CD14-positive monocyte (primary cell): ENCODE measurements at regions not wholly inside any gene's neighbourhood (a gene's known extent, or its start where the extent isn't known, plus 50 kb on each side); places are given as distances from the start of the nearest gene placed in this dataset.

ENCODE experiments used
- DNase-seq, 3 donors: peaks; one replicate each; pipeline ENCODE4 v3.0.0-alpha.2; 2011 to 2022
- H2AFZ ChIP-seq: 2 replicates; pipeline ENCODE4 v1.6.0; 2012; ENCODE audit warnings: mild to moderate bottlenecking, low read depth, low read length, inconsistent platforms; ENCODE audit not compliant: insufficient read depth, poor library complexity, severe bottlenecking
- H3K27ac ChIP-seq, 2 donors: 1 replicate in 1 of 2; 2 replicates in 1 of 2; pipeline ENCODE4 v1.5.1; 2012 to 2013; ENCODE audit warnings: low read length in 2 of 2, control low read depth in 1 of 2, inconsistent platforms in 1 of 2, low read depth in 1 of 2, mild to moderate bottlenecking in 1 of 2
- H3K27me3 ChIP-seq, 2 donors: one replicate each; pipeline versions ENCODE4 v1.6.0 to v1.6.1; 2011 to 2013; ENCODE audit warnings: low read length in 2 of 2; ENCODE audit not compliant: control insufficient read depth in 2 of 2, insufficient read depth in 2 of 2
- H3K36me3 ChIP-seq, 2 donors: replicated peaks in 1 of 2; 1 replicate in 1 of 2; 2 replicates in 1 of 2; pipeline versions ENCODE4 v1.5.1 to v1.6.1; 2012 to 2013; ENCODE audit warnings: low read length in 2 of 2, control low read depth in 1 of 2, inconsistent platforms in 1 of 2, mild to moderate bottlenecking in 1 of 2; ENCODE audit not compliant: insufficient read depth in 2 of 2, control insufficient read depth in 1 of 2
- H3K4me1 ChIP-seq, 2 donors: 1 replicate in 1 of 2; 2 replicates in 1 of 2; pipeline versions ENCODE4 v1.5.1 to v1.6.1; 2012 to 2013; ENCODE audit warnings: low read length in 2 of 2, control low read depth in 1 of 2, inconsistent platforms in 1 of 2, mild to moderate bottlenecking in 1 of 2, moderate library complexity in 1 of 2; ENCODE audit not compliant: insufficient read depth in 2 of 2, control insufficient read depth in 1 of 2
- H3K4me2 ChIP-seq: replicated peaks from 2 replicates; pipeline ENCODE3; 2012; ENCODE audit warnings: low read length, moderate library complexity, mild to moderate bottlenecking; ENCODE audit not compliant: poor library complexity, severe bottlenecking; ENCODE audit errors: extremely low read depth
- H3K4me3 ChIP-seq, 3 experiments: fragments of 200-600 bp in 1 of 3; sonication (generic) in 1 of 3; replicated peaks in 1 of 3; 1 replicate in 2 of 3; 2 replicates in 1 of 3; pipeline ENCODE4 v1.5.1; 2011 to 2013; ENCODE audit warnings: low read length in 3 of 3, mild to moderate bottlenecking in 3 of 3, control low read depth in 2 of 3, low read depth in 2 of 3, inconsistent platforms in 1 of 3, moderate library complexity in 1 of 3
- H3K79me2 ChIP-seq: 2 replicates; pipeline ENCODE4 v1.6.0; 2012; ENCODE audit warnings: mild to moderate bottlenecking, control low read depth, inconsistent platforms, low read length, moderate library complexity; ENCODE audit not compliant: insufficient read depth
- H3K9ac ChIP-seq: 2 replicates; pipeline ENCODE4 v1.6.0; 2017; ENCODE audit warnings: low read length, mild to moderate bottlenecking; ENCODE audit not compliant: insufficient read depth, poor library complexity, severe bottlenecking
- H3K9me3 ChIP-seq, 2 donors: replicated peaks in 1 of 2; 1 replicate in 1 of 2; 2 replicates in 1 of 2; pipeline versions ENCODE4 v1.5.1 to v1.6.1; 2012 to 2013; ENCODE audit warnings: low read length in 2 of 2, control low read depth in 1 of 2; ENCODE audit not compliant: control insufficient read depth in 1 of 2, insufficient read depth in 1 of 2
- H4K20me1 ChIP-seq: 2 replicates; pipeline ENCODE4 v1.6.0; 2012; ENCODE audit warnings: mild to moderate bottlenecking, low read length, control low read depth, moderate library complexity; ENCODE audit not compliant: insufficient read depth
- H3K27ac Mint-ChIP-seq, 7 donors: one replicate each; pipeline ENCODE4 v1.8.0; 2020; ENCODE audit warnings: mild to moderate bottlenecking in 7 of 7, mixed read lengths in 7 of 7, moderate library complexity in 6 of 7, inconsistent platforms in 2 of 7
- H3K27me3 Mint-ChIP-seq, 3 donors: one replicate each; pipeline ENCODE4 v1.8.0; 2021 to 2022; ENCODE audit warnings: low read depth in 3 of 3, mild to moderate bottlenecking in 3 of 3, mixed read lengths in 3 of 3, moderate library complexity in 3 of 3, inconsistent platforms in 1 of 3
- H3K36me3 Mint-ChIP-seq, 2 donors: one replicate each; pipeline ENCODE4 v1.8.0; 2020; ENCODE audit warnings: mixed read lengths in 2 of 2, inconsistent platforms in 1 of 2, mild to moderate bottlenecking in 1 of 2
- H3K4me1 Mint-ChIP-seq: one replicate; pipeline ENCODE4 v1.8.0; 2020; ENCODE audit warnings: mild to moderate bottlenecking, mixed read lengths
- H3K4me3 Mint-ChIP-seq, 2 donors: one replicate each; pipeline ENCODE4 v1.8.0; 2020; ENCODE audit warnings: mild to moderate bottlenecking in 2 of 2, mixed read lengths in 2 of 2, moderate library complexity in 1 of 2
- H3K9me3 Mint-ChIP-seq, 7 donors: one replicate each; pipeline ENCODE4 v1.8.0; 2020 to 2022; ENCODE audit warnings: mixed read lengths in 7 of 7, mild to moderate bottlenecking in 6 of 7, moderate library complexity in 6 of 7, inconsistent platforms in 2 of 7
- CTCF ChIP-seq: fragments of 200-600 bp; IDR thresholded peaks from one replicate; pipeline ENCODE4 v1.8.0; 2022; ENCODE audit warnings: antibody characterized with exemption, mild to moderate bottlenecking
- WGBS: methylation state at CpG from one replicate; pipeline ENCODE4 v1.1.5; 2013; ENCODE audit warnings: missing lambda C conversion rate; ENCODE audit not compliant: insufficient coverage; 5-methylcytosine and 5-hydroxymethylcytosine counted together
- intact Hi-C, 2 donors: fragments of 100-400 bp; cut with micrococcal nuclease; formaldehyde crosslinking; loops; one replicate each; pipeline versions ENCODE4 v1.15.0 to v1.15.1; 2023

GRCh38 chr5:5065472-5065871, 74.7 kb upstream of the ADAMTS16 start:
- WGBS: 87% methylated on average over 3 of the region's 4 CpGs
- H3K27me3 Mint-ChIP-seq: no peaks in the 10 kb centered on the region

GRCh38 chr5:5066276-5067186, 73.6 kb upstream of the ADAMTS16 start:
- no peak overlapping the region for H3K27ac Mint-ChIP-seq
- no peak overlapping the region for H3K4me2 ChIP-seq
- no peaks in the 10 kb centered on the region for H3K27me3 Mint-ChIP-seq
- H3K4me3 Mint-ChIP-seq: no peak overlapping the region
- whole genome bisulfite sequencing: 69% methylated on average over 2 of the region's 6 CpGs
- TF ChIP-seq CTCF: no peak
- H4K20me1 ChIP-seq: no peaks in the 10 kb centered on the region
- H3K27ac ChIP-seq: no peak overlapping the region
- H3K9me3 Mint-ChIP-seq: peaks cover 3 to 13% (median 9%) of the 10 kb centered on the region in 7 donors
- no peak for DNase-seq
- no peaks in the 10 kb centered on the region for H3K79me2 ChIP-seq
- no peak overlapping the region for H3K9ac ChIP-seq
- peaks cover 9 to 20% of the 10 kb centered on the region in 2 donors for H3K9me3 ChIP-seq
- intact Hi-C loops: no loop called here
- H3K4me1 Mint-ChIP-seq: no peaks in the 10 kb centered on the region
- H3K27me3 ChIP-seq: no peaks in the 10 kb centered on the region
- no peaks in the 10 kb centered on the region for H3K36me3 Mint-ChIP-seq
- no peak overlapping the region for H3K4me3 ChIP-seq
- no peak overlapping the region for H2AFZ ChIP-seq
- H3K4me1 ChIP-seq: no peaks in the 10 kb centered on the region
- no peaks in the 10 kb centered on the region for H3K36me3 ChIP-seq

More at GRCh38 chr5:5065472-5065871, 74.7 kb upstream of the ADAMTS16 start:
- H3K4me3 ChIP-seq: no peak overlapping the region
- Mint-ChIP-seq H3K4me3 (no peak overlapping the region), H3K4me1 (no peaks in the 10 kb centered on the region), H3K27ac (no peak overlapping the region), H3K9me3 (peaks cover 0 to 11% (median 7%) of the 10 kb centered on the region in 7 donors), H3K36me3 (no peaks in the 10 kb centered on the region)
- intact Hi-C loops: no loop called here
- H3K9ac ChIP-seq: no peak overlapping the region
- no peaks in the 10 kb centered on the region for H3K36me3 ChIP-seq
- H4K20me1 ChIP-seq: no peaks in the 10 kb centered on the region
- no peak overlapping the region for H3K27ac ChIP-seq
- TF ChIP-seq CTCF: no peak
- no peaks in the 10 kb centered on the region for H3K27me3 ChIP-seq
- H3K79me2 ChIP-seq: no peaks in the 10 kb centered on the region
- H2AFZ ChIP-seq: no peak overlapping the region
- peaks cover 0 to 14% of the 10 kb centered on the region in 2 donors for H3K9me3 ChIP-seq
- H3K4me2 ChIP-seq: no peak overlapping the region
- DNase-seq: no peak
- H3K4me1 ChIP-seq: no peaks in the 10 kb centered on the region
